Skeletal muscle cell (primary cell): ENCODE measurements at regions not wholly inside any gene's neighbourhood (a gene's known extent, or its start where the extent isn't known, plus 50 kb on each side); places are given as distances from the start of the nearest gene placed in this dataset.

Experiments
- DNase-seq: peaks from one replicate; pipeline ENCODE4 v3.0.0-alpha.2; 2010; ENCODE audit warnings: low read depth
- H3K4me3 ChIP-seq: 2 replicates; pipeline ENCODE4 v1.5.1; 2011; ENCODE audit warnings: low read depth, mild to moderate bottlenecking, control low read depth, low read length, moderate library complexity

DNA sequence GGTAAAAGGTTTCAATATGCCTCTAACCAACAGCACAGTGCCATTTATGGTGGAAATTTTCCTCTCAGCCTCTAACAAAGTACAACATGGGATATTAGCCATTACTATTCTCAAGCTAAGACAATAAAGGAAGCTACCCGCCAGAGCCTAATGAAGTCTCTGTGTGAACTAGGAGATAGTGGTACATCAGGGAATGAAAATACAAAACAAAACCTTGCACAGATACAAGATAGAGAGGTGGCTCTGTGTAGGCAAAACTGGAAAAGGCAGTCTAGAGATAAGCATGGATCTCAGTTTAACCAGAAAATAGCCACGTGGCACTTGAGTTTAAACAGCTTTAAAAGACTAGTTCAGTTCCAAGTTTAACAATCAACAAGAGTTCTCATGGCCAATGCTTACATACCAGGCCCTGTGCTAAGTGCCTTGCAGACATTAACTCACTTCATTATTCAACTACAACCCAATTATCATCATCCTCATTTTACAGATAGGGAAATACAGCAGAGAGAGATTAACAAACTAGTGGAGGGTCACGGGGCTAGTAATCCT lies 279.3 kb downstream of the IGSF11 start:
- no peak overlapping the region for H3K4me3 ChIP-seq
- DNase-seq = no peak

DNA sequence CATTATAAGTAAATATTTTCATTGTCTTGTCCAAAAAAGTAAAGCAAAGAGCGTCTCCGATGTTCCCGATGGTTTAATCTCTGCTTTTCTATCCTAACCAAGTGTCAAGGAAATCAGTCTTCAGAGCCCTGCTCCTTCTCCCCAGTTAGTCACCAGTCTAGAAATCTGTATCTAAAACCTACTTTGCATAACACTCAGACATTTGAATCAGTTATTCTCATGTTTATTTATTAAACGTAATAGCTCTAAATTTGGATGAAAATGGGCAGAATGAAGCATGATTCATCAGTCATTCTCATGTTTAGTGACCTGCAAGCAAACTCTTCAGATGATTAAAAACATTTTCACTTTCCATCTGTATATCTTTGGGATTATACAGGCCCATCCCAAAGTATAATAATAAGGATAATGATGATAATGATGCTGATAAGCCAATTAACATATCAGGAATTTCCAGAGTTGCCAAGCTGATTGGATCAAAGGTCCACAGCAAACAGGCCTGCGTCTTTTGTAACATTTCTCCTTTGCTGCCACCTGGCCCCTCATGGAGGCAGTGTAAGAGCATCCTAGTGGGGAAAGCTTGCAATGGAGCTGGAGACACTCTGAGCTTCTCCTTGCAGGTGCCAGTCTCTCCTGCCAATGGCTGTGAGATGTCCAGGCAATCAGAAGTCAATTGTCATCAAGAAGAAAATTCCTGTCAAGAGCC lies 273.9 kb downstream of the IGSF11 start:
- DNase-seq = no peak
- no peak overlapping the region for H3K4me3 ChIP-seq

GRCh38 chr3:118761291-118761606 lies 273.4 kb downstream of the IGSF11 start:
- no peak overlapping the region for H3K4me3 ChIP-seq
- DNase-seq = no peak

- H3K4me3 ChIP-seq = no peak overlapping the region
- DNase-seq = no peak
These were observed 268.9 kb downstream of the IGSF11 start for GRCh38 chr3:118765636-118766305.

GRCh38 chr3:118766306-118766669 lies 268.4 kb downstream of the IGSF11 start:
- no peak for DNase-seq
- H3K4me3 ChIP-seq = no peak overlapping the region

DNA sequence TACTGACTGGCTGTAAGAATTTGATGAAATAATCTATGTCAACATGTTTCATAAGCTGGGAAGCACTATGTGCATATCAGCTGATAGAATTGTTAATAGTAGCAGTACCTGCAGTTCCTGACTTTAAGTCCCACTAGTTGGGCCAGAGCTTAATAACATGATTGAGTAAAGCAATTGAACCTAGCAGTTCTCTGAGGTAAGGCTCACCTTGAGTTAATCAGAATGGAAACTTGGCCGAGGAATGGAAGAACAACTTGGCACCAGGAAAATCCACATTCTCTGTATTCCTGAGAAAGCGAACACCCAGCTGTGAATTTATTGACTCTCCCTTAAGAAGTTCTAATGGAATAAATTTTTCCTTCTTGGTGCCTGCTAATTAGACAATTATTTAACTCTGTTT lies 262.6 kb downstream of the IGSF11 start:
- no peak for DNase-seq

DNA sequence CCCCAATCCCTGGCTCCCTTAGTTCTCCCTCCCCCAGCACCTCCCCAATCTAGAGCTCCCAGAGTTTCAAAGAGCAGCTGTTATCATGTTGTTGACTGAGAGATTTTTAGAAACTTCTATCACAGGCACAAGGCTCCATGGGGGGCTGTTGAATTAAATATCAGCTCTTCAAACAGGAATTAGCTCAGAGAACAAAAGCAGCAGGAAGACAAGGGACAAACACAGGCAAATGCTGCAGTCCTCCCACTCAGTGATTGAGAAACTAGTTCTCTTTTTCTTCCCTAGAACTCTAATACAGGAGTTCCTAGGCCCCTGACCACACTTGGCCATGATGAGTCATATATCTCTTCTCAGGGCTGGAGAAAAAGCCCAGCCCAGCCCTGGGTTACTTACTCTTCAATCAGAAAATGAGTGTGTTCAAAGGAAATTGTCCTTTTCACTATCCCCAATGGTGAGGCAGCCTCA lies 262.1 kb downstream of the IGSF11 start:
- DNase-seq = no peak
- H3K4me3 ChIP-seq = no peak overlapping the region

More for the DNA sequence above, 262.6 kb downstream of the IGSF11 start:
- no peak overlapping the region for H3K4me3 ChIP-seq

DNA sequence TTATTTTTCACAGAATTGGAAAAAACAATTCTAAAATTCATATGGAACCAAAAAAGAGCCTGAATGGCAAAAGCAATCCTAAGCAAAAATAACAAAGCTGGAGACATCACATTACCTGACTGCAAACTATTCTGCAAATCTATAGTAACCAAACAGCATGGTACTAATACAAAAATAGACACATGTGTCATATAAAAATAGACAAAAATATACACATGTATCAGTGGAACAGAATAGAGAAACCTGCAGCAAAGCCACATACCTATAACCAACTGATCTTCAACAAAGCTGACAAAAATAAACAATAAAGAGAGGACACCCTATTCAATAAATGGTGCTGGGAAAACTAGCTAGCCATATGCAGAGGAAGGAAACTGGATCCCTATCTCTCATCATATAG lies 259.6 kb downstream of the IGSF11 start:
- no peak for DNase-seq
- H3K4me3 ChIP-seq = no peak overlapping the region

DNA sequence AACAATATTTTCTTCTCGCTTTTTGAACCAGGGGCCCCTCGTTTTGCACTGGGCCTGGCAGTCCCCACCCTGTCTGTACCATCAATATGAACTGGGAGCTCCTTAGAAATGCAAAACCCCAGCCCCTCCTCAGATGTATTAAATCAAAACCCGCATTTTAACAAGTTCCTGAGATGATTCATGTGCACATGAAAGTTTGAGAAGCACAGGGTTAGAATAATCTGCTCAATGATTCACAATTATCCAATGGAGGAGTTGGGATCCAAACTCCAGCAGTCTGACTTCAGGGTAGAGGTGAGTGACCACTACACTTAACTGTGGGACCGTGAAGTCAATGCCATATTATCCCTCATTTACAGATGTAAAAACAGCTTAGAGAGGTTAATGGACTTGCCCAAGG lies 256.4 kb downstream of the IGSF11 start:
- no peak overlapping the region for H3K4me3 ChIP-seq
- DNase-seq = no peak

DNA sequence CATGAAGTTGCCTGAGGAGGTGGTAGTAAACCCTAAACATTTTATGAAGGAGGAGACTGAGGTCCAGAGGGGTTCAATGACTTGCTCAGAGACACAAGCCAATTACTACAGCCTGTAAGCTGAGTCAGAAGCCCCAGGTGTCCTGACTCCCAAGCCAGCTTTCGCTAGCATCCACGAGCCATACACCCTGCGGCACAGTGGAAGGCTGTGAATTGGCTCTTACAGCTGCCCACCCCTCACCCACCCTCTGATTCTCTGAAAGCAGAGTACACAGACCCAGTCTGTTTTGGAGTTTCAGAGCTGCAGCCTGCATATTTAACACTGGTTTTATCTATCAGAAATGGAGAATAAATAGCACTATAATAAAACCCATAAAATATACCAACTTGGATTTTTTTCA lies 253.4 kb downstream of the IGSF11 start:
- H3K4me3 ChIP-seq = no peak overlapping the region
- no peak for DNase-seq

GRCh38 chr3:118781839-118782238 lies 252.8 kb downstream of the IGSF11 start:
- no peak for DNase-seq
- H3K4me3 ChIP-seq = no peak overlapping the region

GRCh38 chr3:118782755-118783202 lies 251.9 kb downstream of the IGSF11 start:
- H3K4me3 ChIP-seq = no peak overlapping the region
- DNase-seq = no peak

- DNase-seq = no peak
- H3K4me3 ChIP-seq = no peak overlapping the region
These were observed 249.2 kb downstream of the IGSF11 start for GRCh38 chr3:118785415-118785814.

DNA sequence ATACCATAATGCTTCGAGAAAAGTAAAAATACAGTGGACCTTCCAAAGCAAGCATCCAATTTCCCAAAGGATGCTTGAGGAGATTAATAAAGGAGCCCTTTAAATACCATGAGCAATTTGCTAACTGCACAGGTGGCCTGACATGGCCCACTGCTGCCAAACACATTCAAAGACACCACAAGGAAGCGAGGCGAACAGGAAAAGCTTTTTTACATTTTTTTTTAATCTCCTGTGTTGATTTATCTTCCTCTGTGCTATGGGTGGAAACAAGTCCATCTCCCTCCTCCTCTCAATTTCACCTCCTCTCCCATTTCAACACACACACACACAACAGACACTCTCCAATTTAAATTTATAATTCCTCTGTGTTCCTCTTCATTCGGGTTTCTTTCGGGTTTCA lies 243.4 kb downstream of the IGSF11 start:
- no peak overlapping the region for H3K4me3 ChIP-seq
- DNase-seq = no peak

- no peak overlapping the region for H3K4me3 ChIP-seq
- DNase-seq = no peak
These were observed 242.5 kb downstream of the IGSF11 start for GRCh38 chr3:118792191-118792590.

GRCh38 chr3:118793176-118793575 lies 241.5 kb downstream of the IGSF11 start:
- DNase-seq = no peak
- H3K4me3 ChIP-seq = no peak overlapping the region

GRCh38 chr3:118799303-118799702 lies 235.3 kb downstream of the IGSF11 start:
- no peak overlapping the region for H3K4me3 ChIP-seq
- DNase-seq = no peak

GRCh38 chr3:118801899-118802298 lies 232.7 kb downstream of the IGSF11 start:
- DNase-seq = no peak
- no peak overlapping the region for H3K4me3 ChIP-seq

DNA sequence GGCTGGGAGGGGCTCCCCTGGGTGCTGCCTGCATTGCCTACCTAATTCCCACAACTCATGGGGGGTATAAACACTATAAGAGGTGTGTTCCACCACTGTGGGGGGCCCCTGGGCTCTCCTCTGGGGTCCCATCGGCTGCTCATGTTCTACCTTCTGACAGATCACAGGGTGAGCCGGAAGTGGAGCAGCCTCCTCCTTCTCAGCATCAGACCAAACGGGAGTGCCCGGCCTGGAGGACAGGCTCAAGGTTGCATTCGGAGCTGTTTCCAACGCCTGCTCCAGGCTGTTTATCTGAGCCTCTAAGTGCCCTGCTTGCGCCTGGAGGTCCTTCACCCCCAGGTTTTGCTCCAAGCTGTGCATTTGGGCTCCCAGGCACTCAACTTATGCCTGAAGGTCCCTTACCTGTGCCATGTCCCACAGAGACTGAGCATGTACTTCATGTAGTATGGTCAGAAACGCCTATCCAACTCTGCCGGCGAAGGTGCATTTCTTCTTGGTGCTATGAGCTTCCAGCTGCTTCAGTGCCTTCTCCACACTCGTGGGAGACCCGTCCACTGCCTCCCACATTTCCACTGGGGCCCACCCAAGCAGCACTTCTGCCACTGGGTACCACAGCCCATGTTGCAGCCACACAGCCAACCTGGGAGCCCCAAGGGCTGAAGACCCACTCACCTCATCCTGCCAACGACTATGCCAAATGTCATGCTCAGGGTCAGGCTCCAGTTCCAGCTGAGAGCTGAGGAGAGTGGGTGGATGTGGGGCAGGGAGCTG lies 232.1 kb downstream of the IGSF11 start:
- no peak overlapping the region for H3K4me3 ChIP-seq
- DNase-seq = no peak

DNA sequence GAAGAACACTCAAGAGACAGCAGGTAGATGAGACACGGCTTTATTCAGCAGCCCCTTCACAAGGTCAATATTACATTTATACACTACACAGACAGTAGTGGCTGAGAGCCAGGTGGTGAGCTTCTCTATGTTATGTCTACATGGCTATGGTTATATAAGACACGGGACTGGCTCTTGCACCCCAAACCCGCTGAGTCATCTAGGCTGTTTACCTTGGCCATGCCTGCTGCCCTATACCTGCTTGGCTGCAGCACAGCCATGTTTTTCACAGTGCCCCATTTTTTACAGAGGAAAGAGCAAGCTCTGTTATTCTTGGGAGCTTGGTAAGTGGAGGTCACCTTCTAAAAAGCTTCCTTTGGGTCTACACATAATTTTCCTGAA lies 231.6 kb downstream of the IGSF11 start:
- DNase-seq = no peak
- no peak overlapping the region for H3K4me3 ChIP-seq
